Smooth muscle cell (in vitro differentiated cells): ENCODE measurements at regions not wholly inside any gene's neighbourhood (a gene's known extent, or its start where the extent isn't known, plus 50 kb on each side); places are given as distances from the start of the nearest gene placed in this dataset.

Experiments
- DNase-seq: peaks from one replicate; lab custom pipeline; 2025; ENCODE audit not compliant: unreplicated experiment; lab: John Stamatoyannopoulos, UW
- H2AFZ ChIP-seq: fragments of 200-600 bp; sonication (generic); 2 replicates; pipeline ENCODE4 v1.6.0; 2016; ENCODE audit warnings: antibody characterized with exemption, low read depth, mild to moderate bottlenecking
- H3F3A ChIP-seq: fragments of 200-600 bp; sonication (generic); 2 replicates; pipeline ENCODE4 v1.6.0; 2017; ENCODE audit warnings: antibody characterized with exemption, low read depth
- H3K27ac ChIP-seq: fragments of 200-600 bp; sonication (generic); 2 replicates; pipeline ENCODE4 v1.5.1; 2016; ENCODE audit warnings: low read depth, mild to moderate bottlenecking
- H3K27me3 ChIP-seq: fragments of 200-600 bp; sonication (generic); 2 replicates; pipeline ENCODE4 v1.6.1; 2016; ENCODE audit warnings: low read depth, mild to moderate bottlenecking
- H3K36me3 ChIP-seq: fragments of 200-600 bp; sonication (generic); 2 replicates; pipeline ENCODE4 v1.5.1; 2016; ENCODE audit warnings: low read depth
- H3K4me1 ChIP-seq: fragments of 200-600 bp; sonication (generic); 2 replicates; pipeline ENCODE4 v1.5.1; 2016; ENCODE audit warnings: low read depth
- H3K4me2 ChIP-seq: fragments of 200-600 bp; sonication (generic); 2 replicates; pipeline ENCODE4 v1.6.0; 2016; ENCODE audit warnings: mild to moderate bottlenecking
- H3K4me3 ChIP-seq: fragments of 200-600 bp; sonication (generic); 2 replicates; pipeline ENCODE4 v1.5.1; 2016; ENCODE audit warnings: mild to moderate bottlenecking
- H3K79me2 ChIP-seq: fragments of 200-600 bp; sonication (generic); 2 replicates; pipeline ENCODE4 v1.6.0; 2016; ENCODE audit warnings: low read depth, mild to moderate bottlenecking
- H3K9ac ChIP-seq: fragments of 200-600 bp; sonication (generic); 2 replicates; pipeline ENCODE4 v1.6.0; 2016; ENCODE audit warnings: low read depth
- H3K9me3 ChIP-seq: fragments of 200-600 bp; sonication (generic); replicated peaks from 2 replicates; pipeline ENCODE4 v1.5.1; 2016; ENCODE audit warnings: low read depth
- H4K20me1 ChIP-seq: fragments of 200-600 bp; sonication (generic); 2 replicates; pipeline ENCODE4 v1.6.0; 2016; ENCODE audit warnings: low read depth
- whole genome bisulfite sequencing: methylation state at CpG from one replicate; pipeline ENCODE4 v1.1.7; 2016; ENCODE audit warnings: low lambda C conversion rate; 5-methylcytosine and 5-hydroxymethylcytosine counted together
- TF ChIP-seq, protein P1 (sequence below): fragments of 200-600 bp; sonication (generic); IDR thresholded peaks from 2 replicates; pipeline ENCODE4 v1.5.1; 2017; ENCODE audit warnings: borderline replicate concordance, mild to moderate bottlenecking, antibody characterized with exemption; ENCODE audit not compliant: insufficient read depth, poor library complexity, severe bottlenecking

DNA sequence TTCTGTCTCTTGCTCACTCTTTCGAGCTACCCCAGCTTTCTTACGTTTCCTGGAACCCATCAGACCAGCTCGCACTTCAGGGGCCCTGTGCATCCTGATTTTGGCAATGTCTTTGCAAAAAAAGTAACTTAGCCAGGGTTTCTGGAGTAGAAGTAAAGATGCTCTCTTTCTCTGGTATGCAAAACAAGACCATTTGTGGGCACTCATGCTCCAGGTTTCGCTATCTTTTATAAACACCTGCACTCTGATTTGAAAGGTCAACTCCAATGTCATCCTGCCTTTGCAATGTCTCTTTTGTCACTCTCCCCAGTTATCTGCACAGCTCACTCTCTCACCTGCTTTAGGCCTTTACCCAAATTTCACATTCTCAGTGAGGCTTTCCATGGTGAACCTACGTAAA lies 869.1 kb downstream of the QKI start:
- no peak for DNase-seq
- no peaks in the 10 kb centered on the region for H3F3A ChIP-seq
- H3K4me1 ChIP-seq = no peaks in the 10 kb centered on the region
- WGBS = 91% methylated on average over 5 of the region's 5 CpGs
- no peak overlapping the region for H3K4me2 ChIP-seq
- H3K27me3 ChIP-seq = no peaks in the 10 kb centered on the region
- H3K36me3 ChIP-seq = no peaks in the 10 kb centered on the region
- no peak overlapping the region for H3K9ac ChIP-seq
- no peaks in the 10 kb centered on the region for H3K79me2 ChIP-seq
- H3K9me3 ChIP-seq = no peaks in the 10 kb centered on the region
- no peak overlapping the region for H2AFZ ChIP-seq
- no peaks in the 10 kb centered on the region for H4K20me1 ChIP-seq
- no peak overlapping the region for H3K27ac ChIP-seq
- TF ChIP-seq, protein P1, sequence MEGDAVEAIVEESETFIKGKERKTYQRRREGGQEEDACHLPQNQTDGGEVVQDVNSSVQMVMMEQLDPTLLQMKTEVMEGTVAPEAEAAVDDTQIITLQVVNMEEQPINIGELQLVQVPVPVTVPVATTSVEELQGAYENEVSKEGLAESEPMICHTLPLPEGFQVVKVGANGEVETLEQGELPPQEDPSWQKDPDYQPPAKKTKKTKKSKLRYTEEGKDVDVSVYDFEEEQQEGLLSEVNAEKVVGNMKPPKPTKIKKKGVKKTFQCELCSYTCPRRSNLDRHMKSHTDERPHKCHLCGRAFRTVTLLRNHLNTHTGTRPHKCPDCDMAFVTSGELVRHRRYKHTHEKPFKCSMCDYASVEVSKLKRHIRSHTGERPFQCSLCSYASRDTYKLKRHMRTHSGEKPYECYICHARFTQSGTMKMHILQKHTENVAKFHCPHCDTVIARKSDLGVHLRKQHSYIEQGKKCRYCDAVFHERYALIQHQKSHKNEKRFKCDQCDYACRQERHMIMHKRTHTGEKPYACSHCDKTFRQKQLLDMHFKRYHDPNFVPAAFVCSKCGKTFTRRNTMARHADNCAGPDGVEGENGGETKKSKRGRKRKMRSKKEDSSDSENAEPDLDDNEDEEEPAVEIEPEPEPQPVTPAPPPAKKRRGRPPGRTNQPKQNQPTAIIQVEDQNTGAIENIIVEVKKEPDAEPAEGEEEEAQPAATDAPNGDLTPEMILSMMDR = no peak
- no peak overlapping the region for H3K4me3 ChIP-seq

DNA sequence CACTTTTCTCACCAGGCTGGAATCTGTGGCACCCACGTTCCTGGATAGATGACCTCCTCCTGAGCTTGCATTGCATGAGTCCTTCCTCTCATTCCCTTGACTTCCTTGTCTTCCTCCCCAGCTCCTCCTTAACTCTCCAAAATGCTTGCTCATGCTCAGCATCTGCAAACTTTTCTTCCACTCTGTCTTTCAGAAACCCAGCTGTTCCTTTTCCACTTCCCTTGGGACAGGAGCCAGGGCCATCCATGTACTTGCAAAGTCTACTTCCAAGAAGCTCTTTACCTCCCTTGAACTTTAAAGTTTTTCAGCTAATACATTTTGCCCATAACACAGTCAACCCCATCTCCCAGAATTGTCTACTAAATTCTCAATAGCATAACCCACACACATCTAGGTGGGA lies 861.7 kb downstream of the QKI start:
- Histone ChIP-seq H3K4me3 (no peak overlapping the region), H3K4me2 (no peak overlapping the region), H3K36me3 (no peaks in the 10 kb centered on the region), H3F3A (no peaks in the 10 kb centered on the region), H3K9me3 (no peaks in the 10 kb centered on the region), H4K20me1 (no peaks in the 10 kb centered on the region), H3K27ac (no peak overlapping the region), H3K79me2 (no peaks in the 10 kb centered on the region), H2AFZ (no peak overlapping the region), H3K27me3 (no peaks in the 10 kb centered on the region), H3K4me1 (no peaks in the 10 kb centered on the region), H3K9ac (no peak overlapping the region)
- 85% methylated on average over 1 of the region's 1 CpG for WGBS
- TF ChIP-seq, protein P1 = no peak
- no peak for DNase-seq

DNA sequence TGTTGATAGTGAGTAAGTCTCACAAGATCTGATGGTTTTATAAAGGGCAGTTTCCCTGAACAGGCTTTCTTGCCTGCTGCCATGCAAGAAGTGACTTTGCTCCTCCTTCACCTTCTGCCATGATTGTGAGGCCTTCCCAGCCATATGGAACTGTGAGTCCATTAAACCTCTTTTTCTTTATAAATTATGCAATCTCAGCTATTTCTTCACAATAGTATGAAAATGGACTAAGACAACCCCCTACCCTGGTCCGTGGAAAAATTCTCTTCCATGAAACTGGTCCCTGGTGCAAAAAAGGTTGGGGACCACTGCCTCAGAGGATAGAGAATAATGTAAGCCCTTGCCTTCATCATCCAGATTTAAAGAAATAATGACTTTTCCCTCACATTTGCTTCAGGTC lies 861.3 kb downstream of the QKI start:
- WGBS = 92% methylated on average over 1 of the region's 1 CpG
- Histone ChIP-seq H4K20me1 (no peaks in the 10 kb centered on the region), H3K79me2 (no peaks in the 10 kb centered on the region), H3K9me3 (no peaks in the 10 kb centered on the region), H3K9ac (no peak overlapping the region), H3K27ac (no peak overlapping the region), H3K27me3 (no peaks in the 10 kb centered on the region), H3K4me1 (no peaks in the 10 kb centered on the region), H3K36me3 (no peaks in the 10 kb centered on the region), H3K4me2 (no peak overlapping the region), H3K4me3 (no peak overlapping the region), H3F3A (no peaks in the 10 kb centered on the region), H2AFZ (no peak overlapping the region)
- TF ChIP-seq, protein P1 = no peak
- no peak for DNase-seq

DNA sequence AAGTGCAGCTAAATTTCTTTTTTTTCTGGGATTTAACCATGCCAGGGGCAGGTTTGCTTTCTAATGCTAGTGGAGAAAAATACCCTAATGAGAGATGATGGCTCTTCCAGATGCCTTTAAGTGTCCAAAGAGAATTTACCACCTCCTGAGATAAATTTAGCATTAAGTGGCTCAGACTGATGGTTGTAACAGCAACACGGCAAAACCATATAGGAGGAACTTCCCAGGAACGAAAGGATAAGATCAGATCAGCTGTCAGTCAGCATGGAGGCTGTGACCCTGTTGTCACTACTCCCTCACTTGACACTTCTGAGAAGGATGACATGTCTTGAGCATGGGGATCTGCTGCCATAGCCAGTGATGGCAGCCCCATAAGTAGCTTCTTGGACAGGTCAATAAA lies 860.0 kb downstream of the QKI start:
- H3K4me2 ChIP-seq = no peak overlapping the region
- H3K4me1 ChIP-seq = no peaks in the 10 kb centered on the region
- no peak for DNase-seq
- whole genome bisulfite sequencing = 46% methylated on average over 2 of the region's 2 CpGs
- H3K9ac ChIP-seq = no peak overlapping the region
- H3K79me2 ChIP-seq = no peaks in the 10 kb centered on the region
- no peaks in the 10 kb centered on the region for H4K20me1 ChIP-seq
- H3K9me3 ChIP-seq = no peaks in the 10 kb centered on the region
- no peak overlapping the region for H2AFZ ChIP-seq
- H3K4me3 ChIP-seq = no peak overlapping the region
- no peaks in the 10 kb centered on the region for H3K27me3 ChIP-seq
- no peaks in the 10 kb centered on the region for H3K36me3 ChIP-seq
- TF ChIP-seq, protein P1 = no peak
- H3F3A ChIP-seq = no peaks in the 10 kb centered on the region
- no peak overlapping the region for H3K27ac ChIP-seq
